ENCODE measurements at regions not wholly inside any gene's neighbourhood (a gene's known extent, or its start where the extent isn't known, plus 50 kb on each side); places are given as distances from the start of the nearest gene placed in this dataset.

GRCh38 chr4:179200681-179201080 is 1758.4 kb upstream of the AGA start (continued):
- TF ChIP-seq E2F8 (IDR thresholded peaks at IDR 0.05; ENCODE audit: low read depth, partially characterized antibody) = no peak
- TF ChIP-seq MTA3 (IDR thresholded peaks at IDR 0.05; ENCODE audit: borderline replicate concordance, low read length) = no peak
- no peak for TF ChIP-seq MEF2B (IDR thresholded peaks at IDR 0.05; ENCODE audit: partially characterized antibody, poor library complexity, severe bottlenecking)
- no peak for TF ChIP-seq RB1 (IDR thresholded peaks at IDR 0.05; ENCODE audit: borderline replicate concordance)
- TF ChIP-seq POLR2AphosphoS2 (IDR thresholded peaks at IDR 0.05; ENCODE audit: low read depth, low read length) = no peak
- no peak for TF ChIP-seq RUNX3 (IDR thresholded peaks at IDR 0.05; ENCODE audit: low read length)
- TF ChIP-seq MYC (IDR thresholded peaks at IDR 0.05; ENCODE audit: insufficient read depth, insufficient read length, insufficient replicate concordance, low read length, severe bottlenecking) = no peak
- no peak for TF ChIP-seq PAX8 (IDR thresholded peaks at IDR 0.05)
- TF ChIP-seq NKRF (conservative IDR thresholded peaks at IDR 0.05) = no peak
- no peak for TF ChIP-seq ZNF384 (IDR thresholded peaks at IDR 0.05; ENCODE audit: borderline replicate concordance, low read depth, low read length)

Measured in GM12878 (cell line).